ENCODE measurements at regions not wholly inside any gene's neighbourhood (a gene's known extent, or its start where the extent isn't known, plus 50 kb on each side); places are given as distances from the start of the nearest gene placed in this dataset.
"Not testable (repeated sequence)": the region's sequence is repeated elsewhere in the genome, so short reads cannot be mapped to it uniquely, and the experiment has no call there.

GRCh38 chrX:115968436-115969252, 201.9 kb upstream of the AGTR2 start:
- peak; percentile 84 for DNase-seq (ENCODE audit: low read depth, low spot score)

GRCh38 chrX:115970718-115971117, 199.8 kb upstream of the AGTR2 start:
- DNase-seq (ENCODE audit: low read depth, low spot score): no peak

- DNase-seq (ENCODE audit: low read depth, low spot score): no peak
Measured at GRCh38 chrX:115972717-115973116, 197.8 kb upstream of the AGTR2 start.

- DNase-seq (ENCODE audit: low read depth, low spot score): no peak
Measured at GRCh38 chrX:115978068-115978467, 192.5 kb upstream of the AGTR2 start.

- DNase-seq (ENCODE audit: low read depth, low spot score): not testable (repeated sequence)
Measured at GRCh38 chrX:115983148-115983547, 187.4 kb upstream of the AGTR2 start.

GRCh38 chrX:115987464-115987863, 183.1 kb upstream of the AGTR2 start:
- DNase-seq (ENCODE audit: low read depth, low spot score): not testable (repeated sequence)

GRCh38 chrX:115988825-115989224, 181.7 kb upstream of the AGTR2 start:
- no peak for DNase-seq (ENCODE audit: low read depth, low spot score)

GRCh38 chrX:115989686-115990085, 180.9 kb upstream of the AGTR2 start:
- DNase-seq (ENCODE audit: low read depth, low spot score): no peak

GRCh38 chrX:116009346-116009745, 161.2 kb upstream of the AGTR2 start:
- no peak for DNase-seq (ENCODE audit: low read depth, low spot score)

GRCh38 chrX:116009861-116010710, 160.5 kb upstream of the AGTR2 start:
- no peak for DNase-seq (ENCODE audit: low read depth, low spot score)

GRCh38 chrX:116010939-116011338, 159.6 kb upstream of the AGTR2 start:
- DNase-seq (ENCODE audit: low read depth, low spot score): no peak

- no peak for DNase-seq (ENCODE audit: low read depth, low spot score)
Measured at GRCh38 chrX:116031331-116031730, 139.2 kb upstream of the AGTR2 start.
